IMR-90 (cell line): ENCODE measurements at regions not wholly inside any gene's neighbourhood (a gene's known extent, or its start where the extent isn't known, plus 50 kb on each side); places are given as distances from the start of the nearest gene placed in this dataset.

Experiments used
- ATAC-seq: fragments of 200-7000 bp; cut with Tn5 transposase; 2 replicates; pipeline ENCODE4 v1.9.1; 2020; ENCODE audit warnings: low read depth, mild to moderate bottlenecking, moderate library complexity
- BruUV-seq: library from RNA; stranded (reverse); fragments of 400-500 nt; replicated peaks from 2 replicates; lab custom pipeline; 2021; lab: Mats Ljungman, UMichigan
- CTCF ChIA-PET: fragments of 300-600 bp; formaldehyde crosslinking; extraction: SDS; loops from one replicate; lab custom pipeline; 2021; ENCODE audit warnings: antibody characterized with exemption; lab: Yijun Ruan, JAX
- POLR2A ChIA-PET: fragments of 300-600 bp; sonication (Branson Sonifier 250); formaldehyde crosslinking; loops from one replicate; lab custom pipeline; 2022; ENCODE audit warnings: antibody characterized with exemption; ENCODE audit not compliant: unreplicated experiment; lab: Charles Lee
- DNase-seq: peaks from one replicate; pipeline ENCODE4 v3.0.0; 2013
- H2AFZ ChIP-seq: replicated peaks from 2 replicates; pipeline ENCODE3; 2013; ENCODE audit warnings: low read length, mild to moderate bottlenecking; ENCODE audit not compliant: poor library complexity
- H2AK5ac ChIP-seq: 2 replicates; pipeline ENCODE4 v1.6.1; 2013; ENCODE audit warnings: low read depth, low read length, inconsistent platforms
- H2AK9ac ChIP-seq: replicated peaks from 2 replicates; pipeline ENCODE3; 2013; ENCODE audit warnings: mild to moderate bottlenecking, low read depth, low read length, moderate library complexity; ENCODE audit not compliant: poor library complexity
- H2BK120ac ChIP-seq: 2 replicates; pipeline ENCODE4 v1.6.1; 2013; ENCODE audit warnings: low read depth, low read length, inconsistent platforms
- H2BK15ac ChIP-seq: 3 replicates; pipeline ENCODE4 v1.6.1; 2013; ENCODE audit warnings: low read depth, low read length, inconsistent platforms
- H2BK20ac ChIP-seq: 2 replicates; pipeline ENCODE4 v1.6.1; 2013; ENCODE audit warnings: low read depth, mild to moderate bottlenecking, inconsistent platforms, low read length, moderate library complexity
- H2BK5ac ChIP-seq: 2 replicates; pipeline ENCODE4 v1.6.1; 2013; ENCODE audit warnings: mild to moderate bottlenecking, low read depth, low read length, inconsistent platforms; ENCODE audit not compliant: poor library complexity, severe bottlenecking
- H3K14ac ChIP-seq: replicated peaks from 2 replicates; pipeline ENCODE4 v1.6.1; 2013; ENCODE audit warnings: low read depth, low read length, inconsistent platforms
- H3K18ac ChIP-seq: 2 replicates; pipeline ENCODE4 v1.6.1; 2013; ENCODE audit warnings: low read depth, low read length, control low read depth
- H3K23ac ChIP-seq: 2 replicates; pipeline ENCODE4 v1.6.1; 2013; ENCODE audit warnings: low read depth, low read length, inconsistent platforms
- H3K27ac ChIP-seq: 2 replicates; pipeline ENCODE4 v1.5.1; 2013; ENCODE audit warnings: mild to moderate bottlenecking, control low read depth, low read length; ENCODE audit not compliant: insufficient read depth
- H3K27me3 ChIP-seq: 2 replicates; pipeline ENCODE4 v1.6.1; 2013; ENCODE audit warnings: low read length; ENCODE audit not compliant: control insufficient read depth, insufficient read depth
- H3K36me3 ChIP-seq: 2 replicates; pipeline ENCODE4 v1.6.1; 2013; ENCODE audit warnings: low read length, mixed read lengths; ENCODE audit not compliant: control insufficient read depth, insufficient read depth
- H3K4ac ChIP-seq: 2 replicates; pipeline ENCODE4 v1.6.1; 2013; ENCODE audit warnings: low read depth, low read length, inconsistent platforms
- H3K4me1 ChIP-seq: 2 replicates; pipeline ENCODE4 v1.6.1; 2013; ENCODE audit warnings: low read length, mixed read lengths; ENCODE audit not compliant: control insufficient read depth, insufficient read depth
- H3K4me2 ChIP-seq: 2 replicates; pipeline ENCODE4 v1.6.1; 2013; ENCODE audit warnings: low read depth, mild to moderate bottlenecking, control low read depth, low read length, moderate library complexity
- H3K4me3 ChIP-seq: 2 replicates; pipeline ENCODE4 v1.5.1; 2013; ENCODE audit warnings: low read depth, mild to moderate bottlenecking, control low read depth, low read length, moderate library complexity; ENCODE audit not compliant: insufficient read depth
- H3K56ac ChIP-seq: 2 replicates; pipeline ENCODE4 v1.6.1; 2013; ENCODE audit warnings: low read length, inconsistent platforms; ENCODE audit not compliant: insufficient read depth; ENCODE audit errors: extremely low read depth
- H3K79me1 ChIP-seq, 2 experiments: 2 replicates each; pipeline ENCODE4 v1.6.1; 2013; ENCODE audit warnings: low read length in 2 of 2, inconsistent platforms in 1 of 2, low read depth in 1 of 2
- H3K9ac ChIP-seq: 2 replicates; pipeline ENCODE4 v1.6.1; 2013; ENCODE audit warnings: low read depth, low read length, control low read depth
- H3K9me1 ChIP-seq: 2 replicates; pipeline ENCODE4 v1.6.1; 2013; ENCODE audit warnings: low read length, inconsistent platforms; ENCODE audit not compliant: insufficient read depth
- H3K9me3 ChIP-seq: 2 replicates; pipeline ENCODE4 v1.6.1; 2013; ENCODE audit warnings: low read length; ENCODE audit not compliant: control insufficient read depth, insufficient read depth
- H4K20me1 ChIP-seq: 2 replicates; pipeline ENCODE4 v1.6.1; 2013; ENCODE audit warnings: low read length, inconsistent platforms; ENCODE audit not compliant: insufficient read depth
- H4K5ac ChIP-seq: 2 replicates; pipeline ENCODE4 v1.6.1; 2013; ENCODE audit warnings: mild to moderate bottlenecking, low read depth, low read length, control low read depth
- H4K8ac ChIP-seq, 2 experiments: 2 replicates each; pipeline ENCODE4 v1.6.1; 2013; ENCODE audit warnings: low read depth in 2 of 2, low read length in 2 of 2, control low read depth in 1 of 2, inconsistent platforms in 1 of 2
- H4K91ac ChIP-seq: 2 replicates; pipeline ENCODE4 v1.6.1; 2013; ENCODE audit warnings: low read depth, low read length, inconsistent platforms; ENCODE audit not compliant: insufficient read depth
- BHLHE40 ChIP-seq: fragments of 150-350 bp; IDR thresholded peaks from 2 replicates; pipeline ENCODE4 v1.6.1; 2016; ENCODE audit warnings: mild to moderate bottlenecking, low read depth, low read length
- CEBPB ChIP-seq: IDR thresholded peaks from 2 replicates; pipeline ENCODE4 v1.6.1; 2012; ENCODE audit warnings: low read depth, low read length, improper control_type of control experiment
- ELK1 ChIP-seq: fragments of 150-350 bp; IDR thresholded peaks from 2 replicates; pipeline ENCODE4 v1.6.1; 2016; ENCODE audit warnings: low read depth, mild to moderate bottlenecking, low read length, moderate library complexity, borderline replicate concordance
- FOS ChIP-seq: fragments of 150-350 bp; IDR thresholded peaks from 2 replicates; pipeline ENCODE4 v1.6.1; 2016; ENCODE audit warnings: low read depth, low read length
- POLR2A ChIP-seq: IDR thresholded peaks from 2 replicates; pipeline ENCODE4 v1.6.1; 2012; ENCODE audit warnings: mild to moderate bottlenecking, low read depth, low read length
- WGBS, 2 experiments: methylation state at CpG; one replicate each; pipeline versions ENCODE4 v1.1.5 to v1.1.7; 2013; ENCODE audit warnings: missing lambda C conversion rate in 2 of 2; ENCODE audit not compliant: insufficient read length in 1 of 2; ENCODE audit errors: extremely low coverage in 2 of 2; 5-methylcytosine and 5-hydroxymethylcytosine counted together
- dilution Hi-C: fragments of 300-500 bp; cut with HindIII; formaldehyde crosslinking; loops from one replicate; pipeline ENCODE4 v1.14.3; 2018; ENCODE audit warnings: low sequenced_read_pairs; ENCODE audit not compliant: unreplicated experiment
- in situ Hi-C: fragments of 300-500 bp; cut with MboI; formaldehyde crosslinking; loops from 3 replicates; pipeline ENCODE4 v1.14.3; 2019; ENCODE audit warnings: low sequenced_read_pairs, inconsistent platforms, mixed read lengths
- intact Hi-C: fragments of 100-400 bp; cut with micrococcal nuclease; formaldehyde crosslinking; loops from 2 replicates; pipeline ENCODE4 v1.10.0; 2022

DNA sequence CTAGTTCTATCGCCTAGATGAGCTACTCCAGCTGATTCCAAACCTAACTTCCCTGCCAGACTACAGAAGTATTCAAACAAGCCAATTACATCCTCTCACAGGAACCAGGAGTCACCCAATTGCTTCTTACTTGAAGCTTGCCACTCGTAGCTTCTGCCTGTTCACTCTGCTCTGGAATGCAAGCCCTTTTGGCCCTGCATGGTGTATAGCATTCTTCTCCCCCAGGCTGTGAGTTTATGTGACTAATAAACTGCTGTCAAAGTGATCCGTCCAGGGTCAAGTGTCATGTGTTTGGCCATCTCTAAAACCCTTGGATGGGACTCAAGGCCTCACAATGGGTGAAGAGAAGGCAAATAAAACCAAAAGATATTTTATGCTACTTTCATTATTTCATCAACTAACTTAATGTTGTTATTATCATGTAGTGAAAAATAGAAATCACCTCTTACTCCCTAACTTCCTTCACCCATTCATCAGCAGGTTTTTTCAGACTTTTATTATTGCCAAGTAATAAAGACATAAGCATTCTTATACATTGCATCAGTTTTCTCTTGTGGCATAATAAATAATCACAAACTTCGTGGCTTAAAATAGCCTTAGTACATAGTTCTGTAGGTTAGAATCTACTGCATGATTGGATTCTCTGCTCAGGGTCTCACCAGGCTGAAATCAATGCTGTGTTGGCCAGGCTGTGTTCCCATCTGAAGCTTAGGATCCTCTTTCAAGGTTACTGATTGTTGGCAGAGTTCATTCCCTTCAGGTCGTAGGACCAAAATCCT is 1981.7 kb upstream of the FLRT2 start:
- peak overlapping the region in 1 of 2 experiments; percentile 78; a peak in 3 of 4 replicates for H4K8ac ChIP-seq
- intact Hi-C loops = no loop called here
- H3K23ac ChIP-seq = peak overlapping the region; percentile 24; the same call in 1 of the 2 replicates
- peak overlapping the region; percentile 63 for H2BK5ac ChIP-seq
- H2BK20ac ChIP-seq = peak overlapping the region; percentile 87
- no TSS peak for BruUV-seq
- POLR2A ChIA-PET = no interaction called here
- no peak for TF ChIP-seq POLR2A
- no peak for TF ChIP-seq FOS
- no peak for TF ChIP-seq ELK1
- TF ChIP-seq CEBPB = 0 out of 2 replicates have a peak, but pooled peaks have one; percentile 8
- no peak for TF ChIP-seq BHLHE40
- H3K14ac ChIP-seq = peak overlapping the region; percentile 78
- H2BK15ac ChIP-seq = peak overlapping the region; percentile 78; the same call in 2 of the 3 replicates
- WGBS, 2 experiments = no CpG with 5 or more reads among the region's 5 CpGs
- H3K9me1 ChIP-seq = peaks cover 9% of the 10 kb centered on the region
- no peaks in the 10 kb centered on the region for H3K36me3 ChIP-seq
- dilution Hi-C loops = no loop called here
- no peak overlapping the region for H3K56ac ChIP-seq
- DNase-seq (peak; percentile 72), ATAC-seq (peak; percentile 99)
- H4K20me1 ChIP-seq = no peaks in the 10 kb centered on the region
- peak overlapping the region; percentile 86 for H3K4ac ChIP-seq
- peak overlapping the region; percentile 34; the same call in 1 of the 2 replicates for H3K27ac ChIP-seq
- in situ Hi-C loops = no loop called here
- H2AK9ac ChIP-seq = peak overlapping the region; percentile 67
- peak overlapping the region; percentile 73 for H3K18ac ChIP-seq
- peak overlapping the region; percentile 91 for H2BK120ac ChIP-seq
- H3K9me3 ChIP-seq = no peaks in the 10 kb centered on the region
- no peak overlapping the region; the same call in 1 of the 2 replicates for H4K5ac ChIP-seq
- CTCF ChIA-PET = interaction anchor here (0.5 kb wide), 1 partner anchor 580 kb away, joined by 3 read pairs; no protein-coding TSS in a partner anchor
- no peak overlapping the region for H3K4me3 ChIP-seq
- H2AFZ ChIP-seq = peak overlapping the region; percentile 84
- H2AK5ac ChIP-seq = peak overlapping the region; percentile 56; the same call in 1 of the 2 replicates
- H3K4me2 ChIP-seq = peak overlapping the region; percentile 15
- H4K91ac ChIP-seq = peak overlapping the region; percentile 77
- H3K4me1 ChIP-seq = peaks cover 4% of the 10 kb centered on the region
- no peaks in the 10 kb centered on the region for H3K79me1 ChIP-seq
- no peak overlapping the region for H3K9ac ChIP-seq
- H3K27me3 ChIP-seq = no peaks in the 10 kb centered on the region
